ENCODE measurements at regions not wholly inside any gene's neighbourhood (a gene's known extent, or its start where the extent isn't known, plus 50 kb on each side); places are given as distances from the start of the nearest gene placed in this dataset.

GRCh38 chr2:225340923-225341322 is 58.6 kb upstream of the NYAP2 start:
- DNase-seq = no peak

GRCh38 chr2:225337183-225337582 is 62.3 kb upstream of the NYAP2 start:
- DNase-seq = no peak

GRCh38 chr2:225334514-225334913 is 65.0 kb upstream of the NYAP2 start:
- DNase-seq = no peak

- no peak for DNase-seq
Measured at GRCh38 chr2:225328192-225328591, 71.3 kb upstream of the NYAP2 start.

- DNase-seq = no peak
Measured at GRCh38 chr2:225326969-225327368, 72.5 kb upstream of the NYAP2 start.

GRCh38 chr2:225319872-225320271 is 79.6 kb upstream of the NYAP2 start:
- no peak for DNase-seq

- DNase-seq = no peak
Measured at GRCh38 chr2:225318440-225318839, 81.1 kb upstream of the NYAP2 start.

- no peak for DNase-seq
Measured at GRCh38 chr2:225317186-225317585, 82.3 kb upstream of the NYAP2 start.

GRCh38 chr2:225310745-225311144 is 88.8 kb upstream of the NYAP2 start:
- no peak for DNase-seq

GRCh38 chr2:225309516-225309915 is 90.0 kb upstream of the NYAP2 start:
- DNase-seq = no peak

GRCh38 chr2:225296951-225297350 is 102.6 kb upstream of the NYAP2 start:
- no peak for DNase-seq

- no peak for DNase-seq
Measured at GRCh38 chr2:225295102-225295501, 104.4 kb upstream of the NYAP2 start.

- no peak for DNase-seq
Measured at GRCh38 chr2:225293638-225294037, 105.9 kb upstream of the NYAP2 start.

- DNase-seq = no peak
Measured at GRCh38 chr2:225290757-225291400, 108.6 kb upstream of the NYAP2 start.

GRCh38 chr2:225289659-225290058 is 109.9 kb upstream of the NYAP2 start:
- no peak for DNase-seq

GRCh38 chr2:225288986-225289385 is 110.5 kb upstream of the NYAP2 start:
- DNase-seq = no peak

- no peak for DNase-seq
Measured at GRCh38 chr2:225282858-225283710, 116.4 kb upstream of the NYAP2 start.

- DNase-seq = no peak
Measured at GRCh38 chr2:225276207-225276606, 123.3 kb upstream of the NYAP2 start.

- no peak for DNase-seq
Measured at GRCh38 chr2:225275443-225275842, 124.1 kb upstream of the NYAP2 start.

GRCh38 chr2:225274751-225275150 is 124.8 kb upstream of the NYAP2 start:
- DNase-seq = no peak

GRCh38 chr2:225272173-225272572 is 127.3 kb upstream of the NYAP2 start:
- no peak for DNase-seq

- peak; percentile 20 for DNase-seq
Measured at GRCh38 chr2:225270861-225271260, 128.6 kb upstream of the NYAP2 start.

GRCh38 chr2:225270053-225270452 is 129.5 kb upstream of the NYAP2 start:
- no peak for DNase-seq

GRCh38 chr2:225254363-225254762 is 145.1 kb upstream of the NYAP2 start:
- DNase-seq = no peak

GRCh38 chr2:225244933-225245332 is 154.6 kb upstream of the NYAP2 start:
- DNase-seq = no peak
